Common myeloid progenitor, CD34-positive (primary cell): ENCODE measurements at regions not wholly inside any gene's neighbourhood (a gene's known extent, or its start where the extent isn't known, plus 50 kb on each side); places are given as distances from the start of the nearest gene placed in this dataset.

Experiments used
- CTCF ChIA-PET: fragments of 350-600 bp; sonication (Branson Sonifier 250); formaldehyde crosslinking; loops from one replicate; lab custom pipeline; 2021; ENCODE audit warnings: antibody characterized with exemption; lab: Charles Lee
- POLR2A ChIA-PET: fragments of 350-600 bp; sonication (Branson Sonifier 250); formaldehyde crosslinking; loops from one replicate; lab custom pipeline; 2021; ENCODE audit warnings: antibody characterized with exemption; lab: Charles Lee
- DNase-seq, 3 donors: peaks; one replicate each; pipeline versions ENCODE4 v3.0.0 to v3.0.0-alpha.2; 2013
- H3K27ac ChIP-seq, 2 experiments: 1 replicate in 1 of 2; 2 replicates in 1 of 2; pipeline ENCODE4 v1.7.0; 2013; ENCODE audit warnings: inconsistent platforms in 2 of 2, low read length in 2 of 2, mild to moderate bottlenecking in 2 of 2, low read depth in 1 of 2, moderate library complexity in 1 of 2; ENCODE audit not compliant: severe bottlenecking in 2 of 2, insufficient read depth in 1 of 2, poor library complexity in 1 of 2
- H3K27me3 ChIP-seq, 5 experiments: replicated peaks in 2 of 5; 1 replicate in 3 of 5; 2 replicates in 2 of 5; pipeline versions ENCODE4 v1.6.1 to v1.7.0; 2013; ENCODE audit warnings: low read length in 4 of 5, mild to moderate bottlenecking in 2 of 5, moderate library complexity in 2 of 5, inconsistent platforms in 1 of 5; ENCODE audit not compliant: insufficient read depth in 5 of 5, control insufficient read depth in 4 of 5
- H3K36me3 ChIP-seq, 4 experiments: 1 replicate in 2 of 4; 2 replicates in 2 of 4; pipeline versions ENCODE4 v1.6.1 to v1.7.0; 2013; ENCODE audit warnings: low read length in 3 of 4, control low read depth in 1 of 4, mild to moderate bottlenecking in 1 of 4; ENCODE audit not compliant: control insufficient read depth in 4 of 4, insufficient read depth in 4 of 4
- H3K4me1 ChIP-seq, 4 experiments: 1 replicate in 3 of 4; 2 replicates in 1 of 4; pipeline versions ENCODE4 v1.6.1 to v1.7.1; 2013; ENCODE audit warnings: low read length in 3 of 4, mild to moderate bottlenecking in 3 of 4, control low read depth in 1 of 4, inconsistent platforms in 1 of 4, moderate library complexity in 1 of 4; ENCODE audit not compliant: control insufficient read depth in 4 of 4, insufficient read depth in 4 of 4; ENCODE audit errors: control extremely low read depth in 1 of 4
- H3K4me3 ChIP-seq, 7 experiments: 1 replicate in 4 of 7; 2 replicates in 3 of 7; pipeline versions ENCODE4 v1.5.1 to v1.7.0; 2013; ENCODE audit warnings: mild to moderate bottlenecking in 7 of 7, low read length in 6 of 7, moderate library complexity in 6 of 7, inconsistent platforms in 2 of 7, low read depth in 2 of 7, control low read depth in 1 of 7; ENCODE audit not compliant: insufficient read depth in 4 of 7, control insufficient read depth in 1 of 7; ENCODE audit errors: extremely low read depth in 1 of 7
- H3K9me3 ChIP-seq, 5 experiments: 1 replicate in 4 of 5; 2 replicates in 1 of 5; pipeline versions ENCODE4 v1.6.1 to v1.7.1; 2013; ENCODE audit warnings: low read length in 4 of 5, mild to moderate bottlenecking in 2 of 5, inconsistent platforms in 1 of 5, low read depth in 1 of 5, moderate library complexity in 1 of 5; ENCODE audit not compliant: control insufficient read depth in 4 of 5, insufficient read depth in 2 of 5; ENCODE audit errors: control extremely low read depth in 1 of 5
- WGBS: methylation state at CpG from one replicate; pipeline ENCODE4 v1.1.5; 2013; ENCODE audit not compliant: insufficient coverage; 5-methylcytosine and 5-hydroxymethylcytosine counted together

DNA sequence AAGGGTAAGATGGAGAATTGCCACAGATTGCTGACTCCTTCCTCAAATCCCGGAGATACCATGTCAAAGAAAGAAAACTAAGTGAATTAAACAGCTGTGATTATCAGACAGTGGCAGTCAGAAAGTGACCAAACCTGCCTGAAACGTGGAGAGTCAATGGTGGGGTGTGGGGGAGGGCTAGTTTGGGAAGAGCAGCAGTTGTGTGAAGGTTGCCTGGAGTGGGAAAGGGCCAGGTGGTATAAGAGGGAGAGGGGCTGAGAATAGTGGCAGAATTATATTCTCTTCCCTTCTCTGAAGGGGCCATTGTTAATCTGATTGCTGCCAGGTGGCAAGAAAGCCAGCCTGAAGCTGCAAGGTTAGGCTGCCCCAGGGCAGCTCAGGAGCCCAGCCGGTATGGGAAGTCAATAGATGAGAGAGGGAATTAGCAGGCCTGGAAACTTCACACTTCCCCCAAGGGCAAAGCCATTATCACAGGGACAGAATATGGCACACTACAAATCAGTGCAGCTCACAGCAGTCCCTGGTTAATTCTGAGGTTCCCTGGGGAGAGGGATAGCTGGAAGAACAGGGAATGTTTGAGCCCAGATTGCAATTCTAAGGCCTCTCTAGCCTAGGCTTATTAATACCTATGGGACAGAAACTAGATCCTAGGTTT is 83.9 kb upstream of the ITGB1 start:
- DNase-seq: no peak
- peaks cover 0 to 3% (median 0%) of the 10 kb centered on the region in 5 experiments for H3K9me3 ChIP-seq
- no peak overlapping the region for H3K27ac ChIP-seq
- no peaks in the 10 kb centered on the region for H3K4me1 ChIP-seq
- H3K36me3 ChIP-seq: no peaks in the 10 kb centered on the region
- POLR2A ChIA-PET: no interaction called here
- CTCF ChIA-PET: no interaction called here
- 86% methylated on average over 2 of the region's 3 CpGs for WGBS
- no peak overlapping the region for H3K4me3 ChIP-seq
- H3K27me3 ChIP-seq: no peaks in the 10 kb centered on the region

DNA sequence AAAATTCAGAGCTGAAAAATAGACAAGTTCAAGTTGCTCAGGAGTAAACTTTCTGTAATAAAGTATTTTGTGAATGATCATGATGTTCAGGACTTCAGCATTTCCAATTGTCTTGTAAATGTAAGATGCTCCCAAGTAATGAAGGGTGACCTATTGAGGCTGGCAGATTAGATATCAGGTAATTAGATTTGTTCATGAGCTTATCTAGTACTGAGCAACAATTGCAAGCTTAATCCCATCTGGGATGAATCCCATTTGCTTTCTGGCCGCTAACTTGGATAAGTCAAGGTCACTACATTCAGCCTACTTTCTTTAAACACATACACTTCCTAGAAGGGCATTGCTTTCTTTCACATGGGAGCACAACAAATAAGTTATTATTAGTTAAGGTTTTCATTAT is 82.4 kb upstream of the ITGB1 start:
- POLR2A ChIA-PET: no interaction called here
- WGBS: 100% methylated on average over 1 of the region's 1 CpG
- CTCF ChIA-PET: interaction anchor here (0.7 kb wide), 1 partner anchor 10 kb away, joined by 3 read pairs; no protein-coding TSS in a partner anchor
- Histone ChIP-seq H3K27me3 (no peaks in the 10 kb centered on the region), H3K9me3 (peaks cover 0 to 3% (median 0%) of the 10 kb centered on the region in 5 experiments), H3K27ac (no peak overlapping the region), H3K36me3 (no peaks in the 10 kb centered on the region), H3K4me3 (no peak overlapping the region), H3K4me1 (no peaks in the 10 kb centered on the region)
- no peak for DNase-seq

DNA sequence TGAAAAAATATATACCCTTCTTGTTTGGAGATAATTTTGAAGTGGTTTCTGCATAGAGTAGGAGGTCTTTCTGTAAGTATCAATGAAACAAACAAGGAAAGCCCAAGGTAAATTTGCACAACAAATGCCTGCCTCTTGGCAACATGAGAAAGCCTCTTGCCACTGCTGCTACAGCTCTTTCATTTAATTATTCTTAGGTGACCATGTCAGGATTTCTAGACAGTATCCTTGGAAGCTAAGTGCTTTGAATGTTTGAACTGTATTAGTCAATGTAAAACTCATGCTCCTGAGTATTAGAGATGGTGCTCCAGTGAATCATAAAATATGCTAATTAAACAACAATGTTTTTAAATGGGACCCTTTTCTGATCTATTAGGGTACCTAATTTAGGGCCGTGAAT is 81.2 kb upstream of the ITGB1 start:
- DNase-seq: no peak
- WGBS: no CpG with 5 or more reads among the region's 1 CpG
- Histone ChIP-seq H3K27me3 (no peaks in the 10 kb centered on the region), H3K27ac (no peak overlapping the region), H3K9me3 (peaks cover 0 to 3% (median 0%) of the 10 kb centered on the region in 5 experiments), H3K36me3 (no peaks in the 10 kb centered on the region), H3K4me1 (no peaks in the 10 kb centered on the region), H3K4me3 (no peak overlapping the region)
- POLR2A ChIA-PET: no interaction called here
- CTCF ChIA-PET: no interaction called here

DNA sequence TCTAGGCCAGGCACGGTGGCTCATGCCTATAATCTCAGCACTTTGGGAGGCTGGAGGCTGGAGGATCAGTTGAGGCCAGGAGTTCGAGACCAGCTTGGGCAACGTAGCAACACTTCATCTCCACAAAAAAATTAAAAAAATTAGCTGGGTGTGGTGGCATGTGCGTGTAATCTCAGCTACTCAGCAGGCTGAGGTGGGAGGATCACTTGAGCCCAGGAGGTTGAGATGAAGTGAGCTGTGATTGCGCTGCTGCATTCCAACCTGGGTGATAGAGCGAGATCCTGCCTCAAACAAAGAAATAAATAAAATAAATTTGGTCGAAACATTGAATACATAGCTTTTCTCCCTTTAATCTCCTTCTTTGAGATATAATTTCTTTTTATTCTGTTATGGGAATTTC is 80.6 kb upstream of the ITGB1 start:
- WGBS: no CpG with 5 or more reads among the region's 7 CpGs
- no peaks in the 10 kb centered on the region for H3K36me3 ChIP-seq
- ChIA-PET CTCF (no interaction called here), POLR2A (no interaction called here)
- H3K4me3 ChIP-seq: no peak overlapping the region
- no peak for DNase-seq
- no peaks in the 10 kb centered on the region for H3K4me1 ChIP-seq
- no peaks in the 10 kb centered on the region for H3K27me3 ChIP-seq
- H3K27ac ChIP-seq: no peak overlapping the region
- peaks cover 0 to 3% (median 0%) of the 10 kb centered on the region in 5 experiments for H3K9me3 ChIP-seq

DNA sequence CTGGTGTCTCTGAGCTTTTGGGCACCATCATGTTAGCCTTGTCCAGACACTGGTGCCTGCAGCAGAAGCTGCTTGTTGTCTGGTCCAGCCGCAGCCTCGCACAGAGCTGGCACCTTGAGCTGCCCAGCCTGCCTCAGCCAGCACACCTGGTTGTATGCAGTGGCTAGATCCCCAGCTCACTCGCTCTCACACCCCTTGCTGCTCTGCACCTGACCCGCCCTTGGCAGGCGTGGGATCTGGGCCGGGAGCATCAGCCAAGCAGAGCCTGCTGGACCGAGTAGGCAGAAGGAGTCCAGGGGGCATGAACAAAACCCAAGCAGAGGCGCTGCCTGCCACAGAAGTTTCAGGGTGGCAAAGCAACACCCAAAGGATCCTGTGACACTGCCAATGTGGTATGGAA is 79.7 kb upstream of the ITGB1 start:
- Histone ChIP-seq H3K4me1 (no peaks in the 10 kb centered on the region), H3K27ac (no peak overlapping the region), H3K9me3 (peaks cover 0 to 3% (median 0%) of the 10 kb centered on the region in 5 experiments), H3K36me3 (no peaks in the 10 kb centered on the region), H3K4me3 (no peak overlapping the region), H3K27me3 (no peaks in the 10 kb centered on the region)
- WGBS: 94% methylated on average over 8 of the region's 8 CpGs
- POLR2A ChIA-PET: no interaction called here
- CTCF ChIA-PET: no interaction called here
- DNase-seq: no peak

DNA sequence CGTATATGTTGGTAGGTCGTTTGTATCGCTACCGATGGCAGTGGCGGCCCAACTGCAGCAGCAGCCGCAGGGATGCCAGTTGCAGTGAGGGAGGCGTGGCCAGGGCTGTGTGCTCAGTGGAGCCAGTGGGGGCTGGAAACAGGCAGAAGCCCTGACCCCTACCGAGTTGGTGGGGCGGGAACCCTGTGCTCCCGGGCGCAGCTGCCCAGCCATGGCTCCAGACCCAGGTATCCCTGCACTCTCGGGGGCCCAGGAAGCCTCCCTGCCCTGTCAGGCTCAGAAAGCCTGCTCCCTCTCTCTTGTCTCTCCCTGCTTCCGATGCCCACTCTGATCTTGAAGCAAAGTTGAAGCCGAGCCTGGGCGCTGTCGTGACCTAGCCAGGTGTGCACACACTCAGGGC is 78.6 kb upstream of the ITGB1 start:
- CTCF ChIA-PET: no interaction called here
- no peaks in the 10 kb centered on the region for H3K27me3 ChIP-seq
- H3K4me1 ChIP-seq: no peaks in the 10 kb centered on the region
- H3K36me3 ChIP-seq: no peaks in the 10 kb centered on the region
- POLR2A ChIA-PET: no interaction called here
- DNase-seq: no peak
- H3K4me3 ChIP-seq: no peak overlapping the region
- WGBS: 99% methylated on average over 15 of the region's 16 CpGs
- H3K27ac ChIP-seq: no peak overlapping the region
- peaks cover 0 to 3% (median 0%) of the 10 kb centered on the region in 5 experiments for H3K9me3 ChIP-seq

DNA sequence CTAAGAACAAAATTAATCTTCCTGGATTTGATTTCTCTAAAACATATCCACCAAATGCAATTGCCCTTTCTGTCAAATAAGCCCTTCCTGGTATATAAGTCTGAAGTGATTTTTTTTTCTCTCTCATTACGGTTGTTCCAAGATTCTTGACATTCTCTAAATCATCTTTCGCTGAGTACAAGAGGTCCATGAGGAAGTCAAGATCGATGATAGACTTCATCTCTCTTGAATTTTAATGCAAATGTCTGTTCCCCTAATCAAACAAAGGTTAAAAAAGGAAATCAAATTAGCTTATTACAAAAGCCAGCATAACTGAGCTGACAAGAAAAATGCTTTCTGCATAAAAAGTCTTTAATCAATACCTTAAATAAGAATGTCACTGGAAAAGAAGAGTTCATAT is 77.4 kb upstream of the ITGB1 start:
- POLR2A ChIA-PET: no interaction called here
- H3K4me1 ChIP-seq: no peaks in the 10 kb centered on the region
- CTCF ChIA-PET: no interaction called here
- H3K9me3 ChIP-seq: peaks cover 0 to 3% (median 0%) of the 10 kb centered on the region in 5 experiments
- H3K27me3 ChIP-seq: no peaks in the 10 kb centered on the region
- no peak for DNase-seq
- no peak overlapping the region for H3K4me3 ChIP-seq
- H3K27ac ChIP-seq: no peak overlapping the region
- 100% methylated on average over 1 of the region's 3 CpGs for WGBS
- no peaks in the 10 kb centered on the region for H3K36me3 ChIP-seq
